ENCODE measurements at regions not wholly inside any gene's neighbourhood (a gene's known extent, or its start where the extent isn't known, plus 50 kb on each side); places are given as distances from the start of the nearest gene placed in this dataset.

GRCh38 chr5:71953866-71954265, 153.4 kb upstream of the MAP1B start:
- WGBS, 10 experiments: 17 to 94% (median 88%) methylated on average over 1 to 6 of the region's 8 CpGs; no CpG with 5 or more reads in 1 of the 10 experiments
- ATAC-seq (replicated peaks in 6 of 8): no peak

GRCh38 chr5:71954329-71954728, 152.9 kb upstream of the MAP1B start:
- H3K4me3 ChIP-seq: no peak overlapping the region
- in situ Hi-C loops (cut with MboI; ENCODE audit: low pct_unique_long_range_greater_than_20kb in 2 of 9, low sequenced_read_pairs in 9 of 9, unreplicated experiment in 9 of 9): no loop called here
- ATAC-seq (replicated peaks in 6 of 8): no peak

More at GRCh38 chr5:71953866-71954265, 153.4 kb upstream of the MAP1B start:
- in situ Hi-C loops (cut with MboI; ENCODE audit: low pct_unique_long_range_greater_than_20kb in 2 of 9, low sequenced_read_pairs in 9 of 9, unreplicated experiment in 9 of 9): no loop called here
- Histone ChIP-seq H3K27ac (no peak overlapping the region), H3K4me3 (no peak overlapping the region), H3K4me1 (replicated peaks in 1 of 2) (peaks cover 21 to 29% of the 10 kb centered on the region in 2 donors)

GRCh38 chr5:71955723-71956122, 151.6 kb upstream of the MAP1B start:
- in situ Hi-C loops (cut with MboI; ENCODE audit: low pct_unique_long_range_greater_than_20kb in 2 of 9, low sequenced_read_pairs in 9 of 9, unreplicated experiment in 9 of 9): no loop called here
- Histone ChIP-seq H3K4me1 (replicated peaks in 1 of 2) (peaks cover 21 to 29% of the 10 kb centered on the region in 2 donors), H3K4me3 (no peak overlapping the region), H3K27ac (no peak overlapping the region)
- 43 to 96% (median 89%) methylated on average over 2 to 8 of the region's 9 CpGs; no CpG with 5 or more reads in 2 of the 10 experiments for WGBS, 10 experiments
- peak in 5 of 8 experiments; percentile 18 to 55 (median 43) for ATAC-seq (replicated peaks in 6 of 8)

More at GRCh38 chr5:71954329-71954728, 152.9 kb upstream of the MAP1B start:
- 33 to 100% (median 80%) methylated on average over 1 to 3 of the region's 4 CpGs; no CpG with 5 or more reads in 4 of the 10 experiments for WGBS, 10 experiments
- Histone ChIP-seq H3K4me1 (replicated peaks in 1 of 2) (peaks cover 21 to 29% of the 10 kb centered on the region in 2 donors), H3K27ac (no peak overlapping the region)

- Histone ChIP-seq H3K4me3 (no peak overlapping the region), H3K27ac (no peak overlapping the region), H3K4me1 (replicated peaks in 1 of 2) (peaks cover 21 to 29% of the 10 kb centered on the region in 2 donors)
- 23 to 100% (median 96%) methylated on average over 1 to 5 of the region's 5 CpGs; no CpG with 5 or more reads in 1 of the 10 experiments for WGBS, 10 experiments
- no peak for ATAC-seq (replicated peaks in 6 of 8)
- in situ Hi-C loops (cut with MboI; ENCODE audit: low pct_unique_long_range_greater_than_20kb in 2 of 9, low sequenced_read_pairs in 9 of 9, unreplicated experiment in 9 of 9): no loop called here
Measured at GRCh38 chr5:71957292-71957898, 149.9 kb upstream of the MAP1B start.

GRCh38 chr5:71960195-71960594, 147.1 kb upstream of the MAP1B start:
- ATAC-seq (replicated peaks in 6 of 8): peak in 3 of 8 experiments; percentile 6 to 64 (median 61)
- peaks cover 21 to 29% of the 10 kb centered on the region in 2 donors for H3K4me1 ChIP-seq (replicated peaks in 1 of 2)
- in situ Hi-C loops (cut with MboI; ENCODE audit: low pct_unique_long_range_greater_than_20kb in 2 of 9, low sequenced_read_pairs in 9 of 9, unreplicated experiment in 9 of 9): no loop called here
- 18 to 100% (median 71%) methylated on average over 1 to 4 of the region's 4 CpGs; no CpG with 5 or more reads in 2 of the 10 experiments for WGBS, 10 experiments
- H3K27ac ChIP-seq: no peak overlapping the region
- no peak overlapping the region for H3K4me3 ChIP-seq

- 63 to 95% (median 75%) methylated on average over 3 to 7 of the region's 7 CpGs for WGBS, 10 experiments
- peaks cover 7 to 17% of the 10 kb centered on the region in 2 donors for H3K4me1 ChIP-seq (replicated peaks in 1 of 2)
- in situ Hi-C loops (cut with MboI; ENCODE audit: low pct_unique_long_range_greater_than_20kb in 2 of 9, low sequenced_read_pairs in 9 of 9, unreplicated experiment in 9 of 9): no loop called here
- ATAC-seq (replicated peaks in 6 of 8): peak in 1 of 8 experiments; percentile 29
- no peak overlapping the region for H3K27ac ChIP-seq
- H3K4me3 ChIP-seq: no peak overlapping the region
Measured at GRCh38 chr5:71961786-71962185, 145.5 kb upstream of the MAP1B start.

GRCh38 chr5:71969460-71969859, 137.8 kb upstream of the MAP1B start:
- in situ Hi-C loops (cut with MboI; ENCODE audit: low pct_unique_long_range_greater_than_20kb in 2 of 9, low sequenced_read_pairs in 9 of 9, unreplicated experiment in 9 of 9): no loop called here
- 0 to 100% (median 93%) methylated on average over 1 to 2 of the region's 2 CpGs; no CpG with 5 or more reads in 5 of the 10 experiments for WGBS, 10 experiments
- peaks cover 1 to 17% of the 10 kb centered on the region in 2 donors for H3K4me1 ChIP-seq (replicated peaks in 1 of 2)
- H3K4me3 ChIP-seq: no peak overlapping the region
- ATAC-seq (replicated peaks in 6 of 8): peak in 2 of 8 experiments; percentile 51 to 79
- H3K27ac ChIP-seq: no peak overlapping the region

- in situ Hi-C loops (cut with MboI; ENCODE audit: low pct_unique_long_range_greater_than_20kb in 2 of 9, low sequenced_read_pairs in 9 of 9, unreplicated experiment in 9 of 9): no loop called here
- Histone ChIP-seq H3K4me3 (no peak overlapping the region), H3K4me1 (replicated peaks in 1 of 2) (peaks cover 3 to 20% of the 10 kb centered on the region in 2 donors), H3K27ac (no peak overlapping the region)
- ATAC-seq (replicated peaks in 6 of 8): peak in 1 of 8 experiments; percentile 41
- WGBS, 10 experiments: 40 to 83% (median 72%) methylated on average over 1 to 2 of the region's 2 CpGs; no CpG with 5 or more reads in 5 of the 10 experiments
Measured at GRCh38 chr5:71971862-71972261, 135.4 kb upstream of the MAP1B start.

- in situ Hi-C loops (cut with MboI; ENCODE audit: low pct_unique_long_range_greater_than_20kb in 2 of 9, low sequenced_read_pairs in 9 of 9, unreplicated experiment in 9 of 9): no loop called here
- H3K4me1 ChIP-seq (replicated peaks in 1 of 2): peaks cover 10 to 31% of the 10 kb centered on the region in 2 donors
- no peak overlapping the region for H3K27ac ChIP-seq
- no peak overlapping the region for H3K4me3 ChIP-seq
- WGBS, 10 experiments: 75 to 100% (median 92%) methylated on average over 1 to 8 of the region's 8 CpGs; no CpG with 5 or more reads in 1 of the 10 experiments
- peak in 1 of 8 experiments; percentile 11 for ATAC-seq (replicated peaks in 6 of 8)
Measured at GRCh38 chr5:71972777-71973473, 134.3 kb upstream of the MAP1B start.

- Histone ChIP-seq H3K27ac (no peak overlapping the region), H3K4me1 (replicated peaks in 1 of 2) (peaks cover 11 to 31% of the 10 kb centered on the region in 2 donors), H3K4me3 (no peak overlapping the region)
- in situ Hi-C loops (cut with MboI; ENCODE audit: low pct_unique_long_range_greater_than_20kb in 2 of 9, low sequenced_read_pairs in 9 of 9, unreplicated experiment in 9 of 9): no loop called here
- 40 to 100% (median 79%) methylated on average over 1 to 3 of the region's 3 CpGs; no CpG with 5 or more reads in 1 of the 10 experiments for WGBS, 10 experiments
- ATAC-seq (replicated peaks in 6 of 8): no peak
Measured at GRCh38 chr5:71973563-71973962, 133.7 kb upstream of the MAP1B start.

- Histone ChIP-seq H3K27ac (no peak overlapping the region), H3K4me1 (replicated peaks in 1 of 2) (peaks cover 11 to 25% of the 10 kb centered on the region in 2 donors), H3K4me3 (no peak overlapping the region)
- 0 to 80% (median 80%) methylated on average over 1 of the region's 1 CpG; no CpG with 5 or more reads in 5 of the 10 experiments for WGBS, 10 experiments
- peak in 5 of 8 experiments; percentile 54 to 69 (median 57) for ATAC-seq (replicated peaks in 6 of 8)
- in situ Hi-C loops (cut with MboI; ENCODE audit: low pct_unique_long_range_greater_than_20kb in 2 of 9, low sequenced_read_pairs in 9 of 9, unreplicated experiment in 9 of 9): no loop called here
Measured at GRCh38 chr5:71974165-71974564, 133.1 kb upstream of the MAP1B start.

GRCh38 chr5:71974622-71975021, 132.7 kb upstream of the MAP1B start:
- no peak overlapping the region for H3K27ac ChIP-seq
- no peak overlapping the region for H3K4me3 ChIP-seq
- H3K4me1 ChIP-seq (replicated peaks in 1 of 2): peaks cover 11 to 23% of the 10 kb centered on the region in 2 donors
- ATAC-seq (replicated peaks in 6 of 8): peak in 5 of 8 experiments; percentile 16 to 52 (median 40)
- 80 to 100% methylated on average over 1 of the region's 1 CpG; no CpG with 5 or more reads in 8 of the 10 experiments for WGBS, 10 experiments
- in situ Hi-C loops (cut with MboI; ENCODE audit: low pct_unique_long_range_greater_than_20kb in 2 of 9, low sequenced_read_pairs in 9 of 9, unreplicated experiment in 9 of 9): no loop called here

GRCh38 chr5:71976449-71976848, 130.8 kb upstream of the MAP1B start:
- no peak for ATAC-seq (replicated peaks in 6 of 8)
- 61 to 100% (median 85%) methylated on average over 1 to 3 of the region's 3 CpGs; no CpG with 5 or more reads in 3 of the 10 experiments for WGBS, 10 experiments
- Histone ChIP-seq H3K4me3 (no peak overlapping the region), H3K4me1 (replicated peaks in 1 of 2) (peaks cover 11 to 23% of the 10 kb centered on the region in 2 donors), H3K27ac (no peak overlapping the region)
- in situ Hi-C loops (cut with MboI; ENCODE audit: low pct_unique_long_range_greater_than_20kb in 2 of 9, low sequenced_read_pairs in 9 of 9, unreplicated experiment in 9 of 9): no loop called here
